ENCODE measurements at regions not wholly inside any gene's neighbourhood (a gene's known extent, or its start where the extent isn't known, plus 50 kb on each side); places are given as distances from the start of the nearest gene placed in this dataset.

DNA sequence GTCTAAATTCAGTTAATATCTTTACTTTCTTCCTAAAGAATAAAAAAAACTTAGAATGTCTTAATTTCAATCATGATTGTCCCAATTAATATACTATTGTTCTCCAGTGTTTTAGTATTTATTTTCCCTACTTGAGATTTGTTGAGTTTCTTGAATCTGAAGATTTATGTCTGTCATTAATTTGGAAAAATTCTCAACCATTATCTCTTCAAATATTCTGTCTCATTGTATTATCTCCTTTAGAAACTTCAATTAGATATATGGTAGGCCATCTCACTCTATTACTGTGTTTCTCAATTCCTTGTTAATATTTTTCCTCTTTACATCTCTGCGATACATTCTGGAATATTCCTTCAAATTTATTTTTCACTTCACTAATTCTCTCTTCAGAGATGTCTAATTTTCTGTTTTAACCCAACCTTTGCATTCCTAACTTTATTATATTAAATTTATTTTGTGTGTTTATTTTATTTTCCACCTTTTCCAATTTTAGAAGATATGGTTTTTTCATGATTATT, 268.6 kb downstream of the QKI start:
- no peak for TF ChIP-seq PPARA (CRISPR knock-in tag; IDR thresholded peaks at IDR 0.05; ENCODE audit: borderline replicate concordance)
- TF ChIP-seq ZNF565 (CRISPR knock-in tag; conservative IDR thresholded peaks at IDR 0.05; ENCODE audit: low read depth), result no peak
- no peak for TF ChIP-seq ESRRG (CRISPR knock-in tag; IDR thresholded peaks at IDR 0.05)
- TF ChIP-seq ZNF70 (CRISPR knock-in tag; IDR thresholded peaks at IDR 0.05), result no peak
- TF ChIP-seq, protein P1, sequence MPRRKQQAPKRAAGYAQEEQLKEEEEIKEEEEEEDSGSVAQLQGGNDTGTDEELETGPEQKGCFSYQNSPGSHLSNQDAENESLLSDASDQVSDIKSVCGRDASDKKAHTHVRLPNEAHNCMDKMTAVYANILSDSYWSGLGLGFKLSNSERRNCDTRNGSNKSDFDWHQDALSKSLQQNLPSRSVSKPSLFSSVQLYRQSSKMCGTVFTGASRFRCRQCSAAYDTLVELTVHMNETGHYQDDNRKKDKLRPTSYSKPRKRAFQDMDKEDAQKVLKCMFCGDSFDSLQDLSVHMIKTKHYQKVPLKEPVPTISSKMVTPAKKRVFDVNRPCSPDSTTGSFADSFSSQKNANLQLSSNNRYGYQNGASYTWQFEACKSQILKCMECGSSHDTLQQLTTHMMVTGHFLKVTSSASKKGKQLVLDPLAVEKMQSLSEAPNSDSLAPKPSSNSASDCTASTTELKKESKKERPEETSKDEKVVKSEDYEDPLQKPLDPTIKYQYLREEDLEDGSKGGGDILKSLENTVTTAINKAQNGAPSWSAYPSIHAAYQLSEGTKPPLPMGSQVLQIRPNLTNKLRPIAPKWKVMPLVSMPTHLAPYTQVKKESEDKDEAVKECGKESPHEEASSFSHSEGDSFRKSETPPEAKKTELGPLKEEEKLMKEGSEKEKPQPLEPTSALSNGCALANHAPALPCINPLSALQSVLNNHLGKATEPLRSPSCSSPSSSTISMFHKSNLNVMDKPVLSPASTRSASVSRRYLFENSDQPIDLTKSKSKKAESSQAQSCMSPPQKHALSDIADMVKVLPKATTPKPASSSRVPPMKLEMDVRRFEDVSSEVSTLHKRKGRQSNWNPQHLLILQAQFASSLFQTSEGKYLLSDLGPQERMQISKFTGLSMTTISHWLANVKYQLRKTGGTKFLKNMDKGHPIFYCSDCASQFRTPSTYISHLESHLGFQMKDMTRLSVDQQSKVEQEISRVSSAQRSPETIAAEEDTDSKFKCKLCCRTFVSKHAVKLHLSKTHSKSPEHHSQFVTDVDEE (CRISPR knock-in tag; IDR thresholded peaks at IDR 0.05), result no peak
- no peak for TF ChIP-seq POU6F1 (CRISPR knock-in tag; IDR thresholded peaks at IDR 0.05; ENCODE audit: borderline replicate concordance, low read depth)
- no peak for TF ChIP-seq CSDC2 (CRISPR knock-in tag; IDR thresholded peaks at IDR 0.05)
- no peak for TF ChIP-seq ZFP3 (CRISPR knock-in tag; IDR thresholded peaks at IDR 0.05)
- TF ChIP-seq ZNF8 (CRISPR knock-in tag; IDR thresholded peaks at IDR 0.05), result no peak
- TF ChIP-seq RARB (CRISPR knock-in tag; IDR thresholded peaks at IDR 0.05), result no peak
- TF ChIP-seq, protein P2, sequence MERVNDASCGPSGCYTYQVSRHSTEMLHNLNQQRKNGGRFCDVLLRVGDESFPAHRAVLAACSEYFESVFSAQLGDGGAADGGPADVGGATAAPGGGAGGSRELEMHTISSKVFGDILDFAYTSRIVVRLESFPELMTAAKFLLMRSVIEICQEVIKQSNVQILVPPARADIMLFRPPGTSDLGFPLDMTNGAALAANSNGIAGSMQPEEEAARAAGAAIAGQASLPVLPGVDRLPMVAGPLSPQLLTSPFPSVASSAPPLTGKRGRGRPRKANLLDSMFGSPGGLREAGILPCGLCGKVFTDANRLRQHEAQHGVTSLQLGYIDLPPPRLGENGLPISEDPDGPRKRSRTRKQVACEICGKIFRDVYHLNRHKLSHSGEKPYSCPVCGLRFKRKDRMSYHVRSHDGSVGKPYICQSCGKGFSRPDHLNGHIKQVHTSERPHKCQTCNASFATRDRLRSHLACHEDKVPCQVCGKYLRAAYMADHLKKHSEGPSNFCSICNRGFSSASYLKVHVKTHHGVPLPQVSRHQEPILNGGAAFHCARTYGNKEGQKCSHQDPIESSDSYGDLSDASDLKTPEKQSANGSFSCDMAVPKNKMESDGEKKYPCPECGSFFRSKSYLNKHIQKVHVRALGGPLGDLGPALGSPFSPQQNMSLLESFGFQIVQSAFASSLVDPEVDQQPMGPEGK (CRISPR knock-in tag; IDR thresholded peaks at IDR 0.05; ENCODE audit: borderline replicate concordance), result no peak
- no peak for TF ChIP-seq GLIS3 (CRISPR knock-in tag; IDR thresholded peaks at IDR 0.05)
- TF ChIP-seq SNAI2 (CRISPR knock-in tag; IDR thresholded peaks at IDR 0.05), result no peak
- no peak for TF ChIP-seq ISL1 (CRISPR knock-in tag; IDR thresholded peaks at IDR 0.05)

Measured in SK-N-SH treated with all-trans-retinoic acid at 6 μM for 48 hours (cell line).